Breast epithelium (tissue), 3 donors: ENCODE measurements at regions not wholly inside any gene's neighbourhood (a gene's known extent, or its start where the extent isn't known, plus 50 kb on each side); places are given as distances from the start of the nearest gene placed in this dataset.

Experiments
- CTCF ChIP-seq, 3 donors: fragments of 450-650 bp; IDR thresholded peaks; one replicate each; pipeline ENCODE4 v1.5.1; 2016 to 2017; ENCODE audit warnings: antibody characterized with exemption in 3 of 3, mild to moderate bottlenecking in 3 of 3, moderate library complexity in 3 of 3
- POLR2A ChIP-seq: fragments of 450-650 bp; IDR thresholded peaks from one replicate; pipeline ENCODE4 v1.6.1; 2016; ENCODE audit warnings: antibody characterized with exemption, mild to moderate bottlenecking, moderate library complexity
- POLR2AphosphoS5 ChIP-seq, 3 donors: sonication (generic); formaldehyde crosslinking; IDR thresholded peaks; one replicate each; pipeline ENCODE4 v1.6.1; 2017; ENCODE audit warnings: antibody characterized with exemption in 3 of 3

- TF ChIP-seq CTCF (IDR thresholded peaks at IDR 0.05) (no peak), POLR2A (no peak), POLR2AphosphoS5 (IDR thresholded peaks at IDR 0.05) (no peak)
Observed at GRCh38 chr2:21696900-21697299, 573.1 kb downstream of the TDRD15 start.
